HepG2 (cell line): ENCODE measurements at regions not wholly inside any gene's neighbourhood (a gene's known extent, or its start where the extent isn't known, plus 50 kb on each side); places are given as distances from the start of the nearest gene placed in this dataset.

Experiments
- CTCF ChIP-seq: sonication (generic); formaldehyde crosslinking; IDR thresholded peaks from 2 replicates; pipeline ENCODE4 v1.5.0; 2020; ENCODE audit warnings: mild to moderate bottlenecking, missing genetic modification reagents, moderate library complexity
- MAZ ChIP-seq, 2 experiments: sonication (generic) in 1 of 2; formaldehyde crosslinking in 1 of 2; IDR thresholded peaks; 2 replicates each; pipeline versions ENCODE4 v1.5.0 to v1.6.1; 2012 to 2020; ENCODE audit warnings: low read depth in 2 of 2, mild to moderate bottlenecking in 2 of 2, borderline replicate concordance in 1 of 2, improper control_type of control experiment in 1 of 2, low read length in 1 of 2, missing genetic modification reagents in 1 of 2, moderate library complexity in 1 of 2

GRCh38 chr3:186432189-186432588 is 70.2 kb upstream of the DGKG start:
- no peak for TF ChIP-seq CTCF (CRISPR knock-in tag)
- TF ChIP-seq MAZ (IDR thresholded peaks at IDR 0.05; ENCODE audit: borderline replicate concordance, low read depth, low read length), result no peak
- no peak for TF ChIP-seq MAZ (CRISPR knock-in tag; IDR thresholded peaks at IDR 0.05; ENCODE audit: low read depth)
